OCI-LY7 (cell line): ENCODE measurements at regions not wholly inside any gene's neighbourhood (a gene's known extent, or its start where the extent isn't known, plus 50 kb on each side); places are given as distances from the start of the nearest gene placed in this dataset.

Source experiments
- BruUV-seq: library from RNA; stranded (reverse); fragments of 400-500 nt; replicated peaks from 2 replicates; lab custom pipeline; 2021; lab: Mats Ljungman, UMichigan
- CTCF ChIA-PET: fragments of 300-600 bp; sonication (Branson Sonifier 250); formaldehyde crosslinking; loops from one replicate; lab custom pipeline; 2022; ENCODE audit warnings: antibody characterized with exemption; ENCODE audit not compliant: unreplicated experiment; lab: Charles Lee
- POLR2A ChIA-PET: fragments of 300-600 bp; sonication (Branson Sonifier 250); formaldehyde crosslinking; loops from one replicate; lab custom pipeline; 2022; ENCODE audit warnings: antibody characterized with exemption; lab: Charles Lee
- DNase-seq: peaks from one replicate; pipeline ENCODE4 v3.0.0-alpha.2; 2015; ENCODE audit warnings: low spot score
- H2AFZ ChIP-seq: fragments of 200-600 bp; sonication (generic), shearing (Covaris generic); 2 replicates; pipeline ENCODE4 v1.6.1; 2014; ENCODE audit warnings: mild to moderate bottlenecking, antibody characterized with exemption, low read length, moderate library complexity
- H3K27ac ChIP-seq: fragments of 200-600 bp; sonication (generic); 2 replicates; pipeline ENCODE4 v1.5.1; 2014; ENCODE audit warnings: mixed run types, low read depth, mild to moderate bottlenecking, moderate library complexity, low read length, inconsistent platforms; ENCODE audit not compliant: poor library complexity, severe bottlenecking
- H3K36me3 ChIP-seq: fragments of 200-600 bp; sonication (generic); 2 replicates; pipeline ENCODE4 v1.6.1; 2014; ENCODE audit warnings: mild to moderate bottlenecking, antibody characterized with exemption, low read length, moderate library complexity, mixed read lengths; ENCODE audit not compliant: insufficient read depth
- H3K4me1 ChIP-seq: fragments of 200-600 bp; sonication (generic); 2 replicates; pipeline ENCODE4 v1.5.1; 2014; ENCODE audit warnings: mild to moderate bottlenecking, low read length; ENCODE audit not compliant: insufficient read depth, poor library complexity, severe bottlenecking
- H3K4me2 ChIP-seq: fragments of 200-600 bp; sonication (generic); 2 replicates; pipeline ENCODE4 v1.6.1; 2014; ENCODE audit warnings: mild to moderate bottlenecking, low read length
- H3K4me3 ChIP-seq: fragments of 200-600 bp; sonication (generic); 2 replicates; pipeline ENCODE4 v1.5.1; 2014; ENCODE audit warnings: mild to moderate bottlenecking, low read depth, low read length; ENCODE audit not compliant: poor library complexity, severe bottlenecking
- H3K79me2 ChIP-seq: fragments of 200-600 bp; sonication (generic); 2 replicates; pipeline ENCODE4 v1.6.1; 2016; ENCODE audit warnings: low read depth, mild to moderate bottlenecking, low read length, moderate library complexity, mixed read lengths; ENCODE audit not compliant: insufficient read depth
- H3K9me2 ChIP-seq: fragments of 200-600 bp; sonication (generic); 2 replicates; pipeline ENCODE4 v1.6.1; 2016; ENCODE audit warnings: mild to moderate bottlenecking, low read length, mixed read lengths; ENCODE audit not compliant: insufficient read depth
- H3K9me3 ChIP-seq: fragments of 200-600 bp; sonication (generic); 2 replicates; pipeline ENCODE4 v1.6.1; 2014; ENCODE audit warnings: mild to moderate bottlenecking, mixed run types, low read length, mixed read lengths
- H4K20me1 ChIP-seq: fragments of 200-600 bp; sonication (generic); 2 replicates; pipeline ENCODE4 v1.6.1; 2014; ENCODE audit warnings: mild to moderate bottlenecking, antibody characterized with exemption, low read length, moderate library complexity, mixed read lengths; ENCODE audit not compliant: insufficient read depth
- CTCF ChIP-seq: fragments of 200-600 bp; sonication (generic); conservative IDR thresholded peaks from 2 replicates; pipeline ENCODE4 v1.5.1; 2014; ENCODE audit warnings: mild to moderate bottlenecking, antibody characterized with exemption, low read length, moderate library complexity, mixed read lengths
- EZH2phosphoT487 ChIP-seq: fragments of 200-600 bp; sonication (generic); IDR thresholded peaks from 2 replicates; pipeline ENCODE4 v1.6.1; 2018; ENCODE audit warnings: low read depth, borderline replicate concordance, mild to moderate bottlenecking, mixed run types, antibody characterized with exemption, low read length, moderate library complexity, mixed read lengths
- intact Hi-C: fragments of 100-400 bp; cut with micrococcal nuclease; formaldehyde crosslinking; loops from one replicate; pipeline ENCODE4 v1.10.0; 2022; ENCODE audit not compliant: unreplicated experiment

- no peaks in the 10 kb centered on the region for H3K79me2 ChIP-seq
- ChIA-PET CTCF (no interaction called here), POLR2A (no interaction called here)
- no peaks in the 10 kb centered on the region for H3K36me3 ChIP-seq
- no peak overlapping the region for H3K4me3 ChIP-seq
- 0 out of 2 replicates have a peak, but pooled peaks cover 7% of the 10 kb centered on the region for H3K9me3 ChIP-seq
- TF ChIP-seq EZH2phosphoT487: no peak
- no peak for TF ChIP-seq CTCF
- H3K4me1 ChIP-seq: no peaks in the 10 kb centered on the region
- H3K27ac ChIP-seq: no peak overlapping the region
- BruUV-seq: no TSS peak
- no peaks in the 10 kb centered on the region for H4K20me1 ChIP-seq
- no peak for DNase-seq
- H2AFZ ChIP-seq: no peak overlapping the region
- no peak overlapping the region for H3K4me2 ChIP-seq
- no peaks in the 10 kb centered on the region for H3K9me2 ChIP-seq
- intact Hi-C loops: no loop called here
These were observed 246.2 kb downstream of the FAM43A start for GRCh38 chr3:194931865-194932264.

GRCh38 chr3:194933465-194933864 is 247.8 kb downstream of the FAM43A start:
- intact Hi-C loops: no loop called here
- no TSS peak for BruUV-seq
- Histone ChIP-seq H3K36me3 (no peaks in the 10 kb centered on the region), H3K27ac (no peak overlapping the region), H3K79me2 (no peaks in the 10 kb centered on the region), H3K9me2 (no peaks in the 10 kb centered on the region), H4K20me1 (no peaks in the 10 kb centered on the region), H3K4me1 (no peaks in the 10 kb centered on the region), H3K9me3 (0 out of 2 replicates have a peak, but pooled peaks cover 7% of the 10 kb centered on the region), H3K4me3 (no peak overlapping the region), H2AFZ (no peak overlapping the region), H3K4me2 (no peak overlapping the region)
- no peak for TF ChIP-seq EZH2phosphoT487
- TF ChIP-seq CTCF: no peak
- POLR2A ChIA-PET: no interaction called here
- CTCF ChIA-PET: no interaction called here
- DNase-seq: no peak

- no TSS peak for BruUV-seq
- intact Hi-C loops: no loop called here
- TF ChIP-seq EZH2phosphoT487: no peak
- TF ChIP-seq CTCF: no peak
These were observed 249.4 kb downstream of the FAM43A start for GRCh38 chr3:194935061-194935460.

More at GRCh38 chr3:194935061-194935460, 249.4 kb downstream of the FAM43A start:
- Histone ChIP-seq H3K4me2 (no peak overlapping the region), H3K27ac (no peak overlapping the region), H3K79me2 (no peaks in the 10 kb centered on the region), H4K20me1 (no peaks in the 10 kb centered on the region), H3K9me2 (no peaks in the 10 kb centered on the region), H3K36me3 (no peaks in the 10 kb centered on the region), H2AFZ (no peak overlapping the region), H3K9me3 (0 out of 2 replicates have a peak, but pooled peaks cover 7% of the 10 kb centered on the region), H3K4me1 (no peaks in the 10 kb centered on the region), H3K4me3 (no peak overlapping the region)
- CTCF ChIA-PET: no interaction called here
- DNase-seq: no peak
- POLR2A ChIA-PET: no interaction called here
